Right lobe of liver (tissue), 4 donors: ENCODE measurements at regions not wholly inside any gene's neighbourhood (a gene's known extent, or its start where the extent isn't known, plus 50 kb on each side); places are given as distances from the start of the nearest gene placed in this dataset.

Source experiments
- CTCF ChIP-seq, 4 donors: fragments of 200-600 bp in 3 of 4; fragments of 450-650 bp in 1 of 4; IDR thresholded peaks; one replicate each; pipeline versions ENCODE4 v1.5.1 to v1.8.0; 2016 to 2022; ENCODE audit warnings: antibody characterized with exemption in 4 of 4, mild to moderate bottlenecking in 2 of 4
- POLR2A ChIP-seq: fragments of 450-650 bp; IDR thresholded peaks from one replicate; pipeline ENCODE4 v1.6.1; 2017; ENCODE audit warnings: antibody characterized with exemption, mild to moderate bottlenecking
- donor health status: DM: no; HTN: no; CAD: no.
- donor health status: DM: no; HTN: no; CAD: no.
- donor health status: DM: no; HTN: yes; CAD: no.

- TF ChIP-seq CTCF (IDR thresholded peaks at IDR 0.05), result no peak
- TF ChIP-seq POLR2A, result no peak
These were observed 123.2 kb downstream of the FHIP1A start for GRCh38 chr4:151532001-151532708.
